ENCODE measurements at regions not wholly inside any gene's neighbourhood (a gene's known extent, or its start where the extent isn't known, plus 50 kb on each side); places are given as distances from the start of the nearest gene placed in this dataset.

- Histone ChIP-seq H3K27ac (ENCODE audit: insufficient read depth, low read length) (no peak overlapping the region), H3K4me2 (ENCODE audit: extremely low read depth, insufficient read depth, low read length) (no peak overlapping the region), H2AFZ (ENCODE audit: low read length) (no peak overlapping the region), H3K4me1 (ENCODE audit: control insufficient read depth, extremely low read depth, insufficient read depth, low read length) (no peaks in the 10 kb centered on the region), H3K9me3 (ENCODE audit: control insufficient read depth, insufficient read depth, low read depth, low read length) (no peaks in the 10 kb centered on the region), H3K4me3 (replicated peaks in 1 of 4; ENCODE audit: control extremely low read depth in 1 of 4, insufficient read depth in 1 of 4, low read depth in 3 of 4, low read length in 4 of 4) (no peak overlapping the region), H3K79me2 (ENCODE audit: control insufficient read depth, insufficient read depth, low read length) (no peaks in the 10 kb centered on the region), H3K36me3 (ENCODE audit: control insufficient read depth, insufficient read depth, low read length) (no peaks in the 10 kb centered on the region), H4K20me1 (ENCODE audit: control insufficient read depth, extremely low read depth, insufficient read depth, low read length) (no peaks in the 10 kb centered on the region), H3K27me3 (ENCODE audit: control insufficient read depth, insufficient read depth, low read length) (no peaks in the 10 kb centered on the region), H3K9ac (ENCODE audit: insufficient read depth, low read length) (no peak overlapping the region)
- no peak for DNase-seq (ENCODE audit: low read depth in 2 of 2)
- TF ChIP-seq EZH2 (IDR thresholded peaks at IDR 0.05; ENCODE audit: low read length, missing control alignments): no peak
- TF ChIP-seq CTCF (conservative IDR thresholded peaks at IDR 0.05 in 1 of 2, IDR thresholded peaks at IDR 0.05 in 1 of 2; ENCODE audit: low read depth in 1 of 2, low read length in 2 of 2): no peak
These were observed 471.3 kb downstream of the OMA1 start for GRCh38 chr1:58075188-58075578.

- no peak overlapping the region for H3K9ac ChIP-seq (ENCODE audit: insufficient read depth, low read length)
- DNase-seq (ENCODE audit: low read depth in 2 of 2): no peak
- H2AFZ ChIP-seq (ENCODE audit: low read length): no peak overlapping the region
- no peaks in the 10 kb centered on the region for H3K36me3 ChIP-seq (ENCODE audit: control insufficient read depth, insufficient read depth, low read length)
- TF ChIP-seq EZH2 (IDR thresholded peaks at IDR 0.05; ENCODE audit: low read length, missing control alignments) (no peak), CTCF (conservative IDR thresholded peaks at IDR 0.05 in 1 of 2, IDR thresholded peaks at IDR 0.05 in 1 of 2; ENCODE audit: low read depth in 1 of 2, low read length in 2 of 2) (no peak)
- no peak overlapping the region for H3K27ac ChIP-seq (ENCODE audit: insufficient read depth, low read length)
- no peaks in the 10 kb centered on the region for H3K79me2 ChIP-seq (ENCODE audit: control insufficient read depth, insufficient read depth, low read length)
- no peaks in the 10 kb centered on the region for H4K20me1 ChIP-seq (ENCODE audit: control insufficient read depth, extremely low read depth, insufficient read depth, low read length)
- no peak overlapping the region for H3K4me2 ChIP-seq (ENCODE audit: extremely low read depth, insufficient read depth, low read length)
- no peaks in the 10 kb centered on the region for H3K4me1 ChIP-seq (ENCODE audit: control insufficient read depth, extremely low read depth, insufficient read depth, low read length)
- H3K4me3 ChIP-seq (replicated peaks in 1 of 4; ENCODE audit: control extremely low read depth in 1 of 4, insufficient read depth in 1 of 4, low read depth in 3 of 4, low read length in 4 of 4): no peak overlapping the region
- H3K9me3 ChIP-seq (ENCODE audit: control insufficient read depth, insufficient read depth, low read depth, low read length): no peaks in the 10 kb centered on the region
- H3K27me3 ChIP-seq (ENCODE audit: control insufficient read depth, insufficient read depth, low read length): no peaks in the 10 kb centered on the region
These were observed 474.1 kb downstream of the OMA1 start for GRCh38 chr1:58072450-58072849.

- Histone ChIP-seq H3K36me3 (ENCODE audit: control insufficient read depth, insufficient read depth, low read length) (no peaks in the 10 kb centered on the region), H3K4me2 (ENCODE audit: extremely low read depth, insufficient read depth, low read length) (no peak overlapping the region), H4K20me1 (ENCODE audit: control insufficient read depth, extremely low read depth, insufficient read depth, low read length) (no peaks in the 10 kb centered on the region), H2AFZ (ENCODE audit: low read length) (no peak overlapping the region), H3K27me3 (ENCODE audit: control insufficient read depth, insufficient read depth, low read length) (no peaks in the 10 kb centered on the region), H3K27ac (ENCODE audit: insufficient read depth, low read length) (no peak overlapping the region), H3K79me2 (ENCODE audit: control insufficient read depth, insufficient read depth, low read length) (no peaks in the 10 kb centered on the region), H3K9ac (ENCODE audit: insufficient read depth, low read length) (no peak overlapping the region), H3K9me3 (ENCODE audit: control insufficient read depth, insufficient read depth, low read depth, low read length) (no peaks in the 10 kb centered on the region), H3K4me1 (ENCODE audit: control insufficient read depth, extremely low read depth, insufficient read depth, low read length) (no peaks in the 10 kb centered on the region), H3K4me3 (replicated peaks in 1 of 4; ENCODE audit: control extremely low read depth in 1 of 4, insufficient read depth in 1 of 4, low read depth in 3 of 4, low read length in 4 of 4) (no peak overlapping the region)
- no peak for DNase-seq (ENCODE audit: low read depth in 2 of 2)
- no peak for TF ChIP-seq EZH2 (IDR thresholded peaks at IDR 0.05; ENCODE audit: low read length, missing control alignments)
- no peak for TF ChIP-seq CTCF (conservative IDR thresholded peaks at IDR 0.05 in 1 of 2, IDR thresholded peaks at IDR 0.05 in 1 of 2; ENCODE audit: low read depth in 1 of 2, low read length in 2 of 2)
These were observed 479.4 kb downstream of the OMA1 start for GRCh38 chr1:58067082-58067481.
